Osteoblast (primary cell): ENCODE measurements at regions not wholly inside any gene's neighbourhood (a gene's known extent, or its start where the extent isn't known, plus 50 kb on each side); places are given as distances from the start of the nearest gene placed in this dataset.

Experiments used
- DNase-seq: peaks from one replicate; pipeline ENCODE4 v3.0.0; 2011; ENCODE audit warnings: low spot score, mixed read lengths; ENCODE audit not compliant: insufficient read length; ENCODE audit errors: missing footprints
- H2AFZ ChIP-seq: 2 replicates; pipeline ENCODE4 v1.6.0; 2011; ENCODE audit warnings: mild to moderate bottlenecking, low read length
- H3K27ac ChIP-seq: 2 replicates; pipeline ENCODE4 v1.5.1; 2011; ENCODE audit warnings: mild to moderate bottlenecking, low read depth, low read length, moderate library complexity
- H3K27me3 ChIP-seq: 2 replicates; pipeline ENCODE4 v1.6.0; 2012; ENCODE audit warnings: mild to moderate bottlenecking, control low read depth, inconsistent platforms, low read length, moderate library complexity; ENCODE audit not compliant: insufficient read depth
- H3K36me3 ChIP-seq: 2 replicates; pipeline ENCODE4 v1.5.1; 2011; ENCODE audit warnings: mild to moderate bottlenecking, low read length, control low read depth, moderate library complexity; ENCODE audit not compliant: insufficient read depth
- H3K4me1 ChIP-seq: 2 replicates; pipeline ENCODE4 v1.5.1; 2011; ENCODE audit warnings: mild to moderate bottlenecking, low read length, control low read depth, moderate library complexity; ENCODE audit not compliant: insufficient read depth
- H3K4me2 ChIP-seq: 2 replicates; pipeline ENCODE4 v1.6.0; 2011; ENCODE audit warnings: mild to moderate bottlenecking, low read length; ENCODE audit not compliant: insufficient read depth
- H3K4me3 ChIP-seq: fragments of 200-600 bp; sonication (generic); 3 replicates; pipeline ENCODE4 v1.5.1; 2012; ENCODE audit warnings: mild to moderate bottlenecking, low read length, inconsistent platforms; ENCODE audit not compliant: insufficient read depth
- H3K79me2 ChIP-seq: 2 replicates; pipeline ENCODE4 v1.6.0; 2012; ENCODE audit warnings: mild to moderate bottlenecking, low read length, control low read depth, inconsistent platforms; ENCODE audit not compliant: insufficient read depth
- H3K9me3 ChIP-seq: 2 replicates; pipeline ENCODE4 v1.5.1; 2011; ENCODE audit warnings: low read depth, low read length, control low read depth
- H4K20me1 ChIP-seq: 2 replicates; pipeline ENCODE4 v1.6.0; 2012; ENCODE audit warnings: mild to moderate bottlenecking, low read length, control low read depth; ENCODE audit not compliant: insufficient read depth
- TF ChIP-seq, protein P1 (sequence below): IDR thresholded peaks from 2 replicates; pipeline ENCODE4 v1.5.1; 2011; ENCODE audit warnings: mild to moderate bottlenecking, low read depth, low read length, moderate library complexity; ENCODE audit errors: extremely low read depth

DNA sequence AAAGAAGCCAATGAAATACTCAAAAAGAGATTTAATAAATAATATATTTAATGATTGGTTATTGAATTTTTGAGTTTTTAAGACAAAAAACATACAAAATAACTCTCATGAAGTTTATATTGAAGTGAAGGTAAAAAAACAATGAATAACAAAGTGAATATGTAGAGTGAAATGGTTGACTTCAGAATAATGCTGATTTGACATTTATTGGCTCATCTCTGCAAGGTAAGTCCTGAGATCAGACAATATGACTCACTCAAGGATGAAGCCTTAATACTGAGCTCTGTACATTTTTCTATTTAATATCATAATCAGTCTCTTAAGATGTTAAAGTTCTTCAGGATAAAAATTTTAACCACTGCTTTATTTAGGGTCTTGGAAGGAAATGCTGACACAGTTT lies 1398.9 kb upstream of the PCDH9 start:
- H3K4me1 ChIP-seq = no peaks in the 10 kb centered on the region
- H3K9me3 ChIP-seq = no peaks in the 10 kb centered on the region
- H3K4me2 ChIP-seq = no peak overlapping the region
- no peak for DNase-seq
- TF ChIP-seq, protein P1, sequence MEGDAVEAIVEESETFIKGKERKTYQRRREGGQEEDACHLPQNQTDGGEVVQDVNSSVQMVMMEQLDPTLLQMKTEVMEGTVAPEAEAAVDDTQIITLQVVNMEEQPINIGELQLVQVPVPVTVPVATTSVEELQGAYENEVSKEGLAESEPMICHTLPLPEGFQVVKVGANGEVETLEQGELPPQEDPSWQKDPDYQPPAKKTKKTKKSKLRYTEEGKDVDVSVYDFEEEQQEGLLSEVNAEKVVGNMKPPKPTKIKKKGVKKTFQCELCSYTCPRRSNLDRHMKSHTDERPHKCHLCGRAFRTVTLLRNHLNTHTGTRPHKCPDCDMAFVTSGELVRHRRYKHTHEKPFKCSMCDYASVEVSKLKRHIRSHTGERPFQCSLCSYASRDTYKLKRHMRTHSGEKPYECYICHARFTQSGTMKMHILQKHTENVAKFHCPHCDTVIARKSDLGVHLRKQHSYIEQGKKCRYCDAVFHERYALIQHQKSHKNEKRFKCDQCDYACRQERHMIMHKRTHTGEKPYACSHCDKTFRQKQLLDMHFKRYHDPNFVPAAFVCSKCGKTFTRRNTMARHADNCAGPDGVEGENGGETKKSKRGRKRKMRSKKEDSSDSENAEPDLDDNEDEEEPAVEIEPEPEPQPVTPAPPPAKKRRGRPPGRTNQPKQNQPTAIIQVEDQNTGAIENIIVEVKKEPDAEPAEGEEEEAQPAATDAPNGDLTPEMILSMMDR = no peak
- H3K4me3 ChIP-seq = no peak overlapping the region
- H4K20me1 ChIP-seq = no peaks in the 10 kb centered on the region
- no peak overlapping the region for H3K27ac ChIP-seq
- H3K36me3 ChIP-seq = no peaks in the 10 kb centered on the region
- no peaks in the 10 kb centered on the region for H3K79me2 ChIP-seq
- no peaks in the 10 kb centered on the region for H3K27me3 ChIP-seq
- no peak overlapping the region for H2AFZ ChIP-seq

DNA sequence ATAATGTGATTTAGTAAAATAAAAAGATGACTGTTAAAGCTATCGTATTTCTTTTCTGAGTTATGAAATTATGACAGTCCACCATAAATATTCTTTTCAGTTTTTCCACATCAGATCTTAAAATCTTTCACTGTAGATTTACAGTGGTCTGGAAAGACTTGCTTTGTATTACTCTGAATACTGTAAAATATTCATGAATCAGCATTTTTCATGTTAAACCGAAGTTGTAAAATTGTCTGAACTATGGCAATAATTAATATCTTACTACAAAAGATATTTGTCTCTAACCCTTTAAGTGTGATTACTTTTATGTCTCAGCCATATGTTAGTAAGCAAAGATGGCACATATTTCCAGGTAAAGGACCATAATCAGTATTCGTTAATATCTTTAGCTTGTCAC lies 1397.2 kb upstream of the PCDH9 start:
- no peaks in the 10 kb centered on the region for H3K79me2 ChIP-seq
- no peak overlapping the region for H2AFZ ChIP-seq
- no peak overlapping the region for H3K27ac ChIP-seq
- no peak for DNase-seq
- no peak overlapping the region for H3K4me3 ChIP-seq
- TF ChIP-seq, protein P1 = no peak
- no peaks in the 10 kb centered on the region for H3K4me1 ChIP-seq
- H4K20me1 ChIP-seq = no peaks in the 10 kb centered on the region
- no peaks in the 10 kb centered on the region for H3K36me3 ChIP-seq
- no peak overlapping the region for H3K4me2 ChIP-seq
- no peaks in the 10 kb centered on the region for H3K9me3 ChIP-seq
- H3K27me3 ChIP-seq = no peaks in the 10 kb centered on the region

DNA sequence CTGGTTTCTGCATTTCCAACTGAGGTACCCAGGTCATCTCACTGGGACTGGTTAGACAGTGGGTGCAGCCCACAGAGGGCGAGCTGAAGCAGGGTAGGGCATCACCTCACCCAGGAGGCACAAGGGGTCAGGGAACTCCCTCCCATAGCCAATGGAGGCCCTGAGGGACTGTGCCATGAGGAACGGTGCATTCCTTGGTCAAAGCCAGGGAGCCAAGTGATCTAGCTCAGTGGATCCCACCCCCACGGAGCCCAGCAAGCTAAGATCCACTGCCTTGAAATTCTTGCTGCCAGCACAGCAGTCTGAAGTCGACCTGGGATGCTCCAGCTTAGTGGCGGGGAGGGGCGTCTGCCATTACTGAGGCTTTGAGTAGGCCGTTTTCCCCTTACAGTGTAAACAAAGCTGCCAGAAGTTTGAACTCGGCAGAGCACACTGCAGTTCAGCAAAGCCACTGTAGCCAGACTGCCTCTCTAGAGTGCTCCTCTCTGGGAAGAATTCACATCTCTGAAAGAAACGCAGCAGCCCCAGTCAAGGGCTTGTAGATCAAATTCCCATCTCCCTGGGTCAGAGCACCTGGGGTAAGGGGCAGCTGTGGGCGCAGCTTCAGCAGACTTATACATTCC lies 1386.6 kb upstream of the PCDH9 start:
- Histone ChIP-seq H3K79me2 (no peaks in the 10 kb centered on the region), H3K27ac (no peak overlapping the region), H4K20me1 (no peaks in the 10 kb centered on the region), H3K4me2 (no peak overlapping the region), H3K4me3 (no peak overlapping the region), H2AFZ (no peak overlapping the region), H3K27me3 (no peaks in the 10 kb centered on the region), H3K36me3 (no peaks in the 10 kb centered on the region), H3K9me3 (no peaks in the 10 kb centered on the region), H3K4me1 (no peaks in the 10 kb centered on the region)
- DNase-seq = no peak
- TF ChIP-seq, protein P1 = no peak

DNA sequence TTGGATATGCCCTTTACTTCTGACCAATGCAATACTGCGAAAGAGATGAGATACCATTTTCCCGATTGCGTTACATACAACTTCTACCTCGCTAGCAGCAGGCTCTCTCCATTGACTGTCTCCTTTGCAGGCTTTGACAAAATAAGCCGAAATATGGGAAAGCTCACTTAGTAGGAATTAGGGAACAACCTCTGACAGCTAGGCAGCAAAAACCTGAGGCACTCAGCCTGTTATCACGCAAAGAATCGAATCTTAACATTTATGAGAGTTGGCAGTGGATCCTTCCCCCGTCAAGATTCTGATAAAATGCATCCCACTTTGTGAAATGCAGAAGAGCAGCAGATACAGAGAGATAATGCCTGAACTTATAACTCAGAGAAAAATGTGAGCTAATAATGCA lies 1379.5 kb upstream of the PCDH9 start:
- Histone ChIP-seq H3K27ac (no peak overlapping the region), H3K27me3 (no peaks in the 10 kb centered on the region), H2AFZ (no peak overlapping the region), H3K4me1 (no peaks in the 10 kb centered on the region), H3K4me3 (no peak overlapping the region), H3K4me2 (no peak overlapping the region), H3K9me3 (no peaks in the 10 kb centered on the region), H3K36me3 (no peaks in the 10 kb centered on the region), H3K79me2 (no peaks in the 10 kb centered on the region), H4K20me1 (no peaks in the 10 kb centered on the region)
- no peak for DNase-seq
- TF ChIP-seq, protein P1 = no peak
